SJSA1 (cell line): ENCODE measurements at regions not wholly inside any gene's neighbourhood (a gene's known extent, or its start where the extent isn't known, plus 50 kb on each side); places are given as distances from the start of the nearest gene placed in this dataset.

Experiments used
- DNase-seq, 2 experiments: peaks; one replicate each; pipeline ENCODE4 v3.0.0-alpha.2; 2015 to 2020; ENCODE audit warnings: low spot score in 2 of 2, low read depth in 1 of 2
- H3K27ac ChIP-seq: fragments of 250-450 bp; sonication (Bioruptor Pico); 2 replicates; pipeline ENCODE4 v1.5.1; 2020; ENCODE audit warnings: mild to moderate bottlenecking, moderate library complexity
- H3K27me3 ChIP-seq: fragments of 250-450 bp; sonication (Bioruptor Pico); replicated peaks from 2 replicates; pipeline ENCODE4 v1.5.1; 2020; ENCODE audit warnings: mild to moderate bottlenecking, moderate library complexity
- H3K36me3 ChIP-seq: fragments of 250-450 bp; sonication (Bioruptor Pico); 2 replicates; pipeline ENCODE4 v1.5.1; 2020; ENCODE audit warnings: mild to moderate bottlenecking
- H3K4me1 ChIP-seq: fragments of 250-450 bp; sonication (Bioruptor Pico); replicated peaks from 2 replicates; pipeline ENCODE4 v1.6.1; 2021; ENCODE audit warnings: mild to moderate bottlenecking
- H3K4me3 ChIP-seq: fragments of 250-450 bp; sonication (Bioruptor Pico); 2 replicates; pipeline ENCODE4 v1.5.1; 2020; ENCODE audit warnings: mild to moderate bottlenecking
- H3K9me3 ChIP-seq: fragments of 250-450 bp; sonication (Bioruptor Pico); replicated peaks from 2 replicates; pipeline ENCODE4 v1.5.1; 2020; ENCODE audit warnings: mild to moderate bottlenecking

GRCh38 chr1:87922885-87923284, 594.2 kb downstream of the LMO4 start:
- Histone ChIP-seq H3K27me3 (no peaks in the 10 kb centered on the region; the same call in 1 of the 2 replicates), H3K4me3 (no peak overlapping the region), H3K4me1 (no peaks in the 10 kb centered on the region), H3K36me3 (no peaks in the 10 kb centered on the region), H3K27ac (no peak overlapping the region), H3K9me3 (no peaks in the 10 kb centered on the region)
- no peak for DNase-seq

- H3K27ac ChIP-seq, result no peak overlapping the region
- H3K27me3 ChIP-seq, result no peaks in the 10 kb centered on the region; the same call in 1 of the 2 replicates
- no peak overlapping the region for H3K4me3 ChIP-seq
- no peaks in the 10 kb centered on the region for H3K4me1 ChIP-seq
- H3K36me3 ChIP-seq, result no peaks in the 10 kb centered on the region
- no peak for DNase-seq
- H3K9me3 ChIP-seq, result no peaks in the 10 kb centered on the region
Observed at GRCh38 chr1:87926131-87926830, 597.6 kb downstream of the LMO4 start.

GRCh38 chr1:87926921-87927320, 598.2 kb downstream of the LMO4 start:
- H3K4me3 ChIP-seq, result no peak overlapping the region
- no peaks in the 10 kb centered on the region; the same call in 1 of the 2 replicates for H3K27me3 ChIP-seq
- H3K27ac ChIP-seq, result no peak overlapping the region
- H3K4me1 ChIP-seq, result no peaks in the 10 kb centered on the region
- H3K9me3 ChIP-seq, result no peaks in the 10 kb centered on the region
- no peak for DNase-seq
- no peaks in the 10 kb centered on the region for H3K36me3 ChIP-seq

GRCh38 chr1:87927391-87928280, 599.0 kb downstream of the LMO4 start:
- no peak for DNase-seq
- Histone ChIP-seq H3K27me3 (no peaks in the 10 kb centered on the region; the same call in 1 of the 2 replicates), H3K4me1 (no peaks in the 10 kb centered on the region), H3K27ac (no peak overlapping the region), H3K9me3 (no peaks in the 10 kb centered on the region), H3K36me3 (no peaks in the 10 kb centered on the region), H3K4me3 (no peak overlapping the region)

DNA sequence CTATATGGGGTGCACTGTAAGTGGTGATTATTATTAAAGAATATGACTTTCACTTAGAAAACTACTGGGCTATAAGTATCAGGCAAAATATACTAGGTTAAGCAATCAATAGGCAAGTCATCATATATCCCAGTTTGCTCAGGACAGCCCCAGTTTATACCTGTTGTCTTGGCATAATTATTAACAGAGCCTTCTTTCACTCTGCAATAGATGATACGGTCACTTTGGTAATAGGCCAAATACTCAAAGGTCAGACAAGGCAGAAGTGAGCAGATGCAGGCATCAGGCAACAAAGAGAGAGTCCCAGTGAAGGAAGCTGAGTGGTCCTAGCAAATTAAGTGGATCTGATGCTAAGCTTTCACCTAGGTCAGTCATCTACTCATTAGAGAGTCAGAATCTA, 599.9 kb downstream of the LMO4 start:
- H3K9me3 ChIP-seq, result no peaks in the 10 kb centered on the region
- H3K36me3 ChIP-seq, result no peaks in the 10 kb centered on the region
- no peak overlapping the region for H3K4me3 ChIP-seq
- DNase-seq, result no peak
- H3K27ac ChIP-seq, result no peak overlapping the region
- no peaks in the 10 kb centered on the region for H3K27me3 ChIP-seq
- H3K4me1 ChIP-seq, result no peaks in the 10 kb centered on the region

DNA sequence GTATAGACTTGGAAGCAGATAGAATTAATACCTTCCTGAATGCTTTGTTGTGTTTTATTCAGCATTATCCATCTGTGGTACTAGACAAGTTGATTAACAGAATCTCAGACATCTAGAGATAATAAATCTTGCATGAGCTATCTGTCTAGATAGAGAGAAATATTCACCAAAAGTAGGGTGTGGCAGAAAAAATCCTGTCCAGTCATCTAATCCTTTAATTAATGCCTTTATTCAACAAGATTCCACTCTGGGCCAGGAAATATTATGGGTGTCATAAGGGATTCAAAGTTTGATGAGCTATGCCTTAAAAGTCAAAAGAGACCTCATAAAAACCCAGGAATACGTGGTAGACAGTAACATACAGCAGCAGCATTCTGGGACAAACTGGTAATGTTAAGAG, 601.2 kb downstream of the LMO4 start:
- Histone ChIP-seq H3K9me3 (no peaks in the 10 kb centered on the region), H3K27me3 (no peaks in the 10 kb centered on the region), H3K36me3 (no peaks in the 10 kb centered on the region), H3K4me3 (no peak overlapping the region), H3K27ac (no peak overlapping the region), H3K4me1 (no peaks in the 10 kb centered on the region)
- DNase-seq, result no peak

DNA sequence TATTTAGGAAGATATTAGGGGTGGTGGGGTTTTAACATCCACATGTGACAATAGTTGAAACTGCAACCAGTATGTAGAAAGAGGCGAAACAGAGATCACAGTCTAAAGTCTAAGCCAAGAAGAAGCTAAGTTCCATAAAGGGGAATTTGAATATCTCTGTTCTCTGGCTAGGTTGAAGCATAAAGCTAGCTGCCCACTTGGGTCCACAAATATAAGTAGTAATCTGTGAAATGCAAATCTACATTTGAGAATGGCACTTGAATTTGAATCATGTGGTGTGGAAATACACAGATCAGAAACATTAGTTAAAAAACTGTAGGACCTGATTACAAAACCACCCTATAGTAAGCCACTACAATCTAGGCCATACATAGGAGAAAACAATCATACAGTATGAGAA, 602.1 kb downstream of the LMO4 start:
- no peak overlapping the region for H3K27ac ChIP-seq
- H3K27me3 ChIP-seq, result no peaks in the 10 kb centered on the region

GRCh38 chr1:87933171-87933570, 604.5 kb downstream of the LMO4 start:
- H3K27me3 ChIP-seq, result no peaks in the 10 kb centered on the region
- H3K4me3 ChIP-seq, result no peak overlapping the region
- H3K36me3 ChIP-seq, result no peaks in the 10 kb centered on the region
- no peaks in the 10 kb centered on the region for H3K9me3 ChIP-seq
- no peaks in the 10 kb centered on the region for H3K4me1 ChIP-seq
- no peak overlapping the region for H3K27ac ChIP-seq
- no peak for DNase-seq

More for the DNA sequence above, 602.1 kb downstream of the LMO4 start:
- Histone ChIP-seq H3K36me3 (no peaks in the 10 kb centered on the region), H3K9me3 (no peaks in the 10 kb centered on the region), H3K4me3 (no peak overlapping the region), H3K4me1 (no peaks in the 10 kb centered on the region)
- DNase-seq, result no peak

DNA sequence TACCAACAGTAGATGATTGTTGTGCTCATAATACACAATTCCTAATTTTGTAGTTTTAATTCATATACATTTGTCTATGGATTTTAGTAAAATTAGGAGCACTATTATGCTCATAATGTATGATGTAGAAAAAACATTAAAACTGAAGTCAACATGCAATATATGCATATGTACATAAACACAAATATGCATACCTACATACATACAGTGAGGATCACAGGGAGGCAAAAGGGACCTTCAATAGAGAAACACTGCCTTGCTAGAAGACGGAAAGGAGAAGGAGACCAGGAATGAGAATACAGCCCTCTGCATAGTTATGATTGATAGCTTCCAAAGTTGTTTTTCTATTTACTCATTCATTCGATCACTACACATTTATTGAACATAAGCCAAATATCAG, 606.5 kb downstream of the LMO4 start:
- H3K27ac ChIP-seq, result no peak overlapping the region
- no peaks in the 10 kb centered on the region for H3K4me1 ChIP-seq
- no peaks in the 10 kb centered on the region for H3K9me3 ChIP-seq
- H3K4me3 ChIP-seq, result no peak overlapping the region
- no peaks in the 10 kb centered on the region for H3K36me3 ChIP-seq
- DNase-seq, result no peak
- no peaks in the 10 kb centered on the region for H3K27me3 ChIP-seq

GRCh38 chr1:87937831-87938395, 609.2 kb downstream of the LMO4 start:
- H3K27ac ChIP-seq, result no peak overlapping the region
- no peaks in the 10 kb centered on the region for H3K27me3 ChIP-seq
- DNase-seq, result no peak
- H3K4me3 ChIP-seq, result no peak overlapping the region
- no peaks in the 10 kb centered on the region for H3K36me3 ChIP-seq
- no peaks in the 10 kb centered on the region for H3K4me1 ChIP-seq
- no peaks in the 10 kb centered on the region for H3K9me3 ChIP-seq

GRCh38 chr1:87938631-87939030, 610.0 kb downstream of the LMO4 start:
- H3K27me3 ChIP-seq, result no peaks in the 10 kb centered on the region
- H3K4me1 ChIP-seq, result no peaks in the 10 kb centered on the region
- no peaks in the 10 kb centered on the region for H3K9me3 ChIP-seq
- H3K36me3 ChIP-seq, result no peaks in the 10 kb centered on the region
- no peak overlapping the region for H3K4me3 ChIP-seq
- DNase-seq, result no peak
- no peak overlapping the region for H3K27ac ChIP-seq

- H3K27ac ChIP-seq, result no peak overlapping the region
- no peak overlapping the region for H3K4me3 ChIP-seq
- H3K36me3 ChIP-seq, result no peaks in the 10 kb centered on the region
- H3K27me3 ChIP-seq, result no peaks in the 10 kb centered on the region
- no peak for DNase-seq
- H3K9me3 ChIP-seq, result no peaks in the 10 kb centered on the region
- H3K4me1 ChIP-seq, result no peaks in the 10 kb centered on the region
Observed at GRCh38 chr1:87939444-87939843, 610.8 kb downstream of the LMO4 start.

DNA sequence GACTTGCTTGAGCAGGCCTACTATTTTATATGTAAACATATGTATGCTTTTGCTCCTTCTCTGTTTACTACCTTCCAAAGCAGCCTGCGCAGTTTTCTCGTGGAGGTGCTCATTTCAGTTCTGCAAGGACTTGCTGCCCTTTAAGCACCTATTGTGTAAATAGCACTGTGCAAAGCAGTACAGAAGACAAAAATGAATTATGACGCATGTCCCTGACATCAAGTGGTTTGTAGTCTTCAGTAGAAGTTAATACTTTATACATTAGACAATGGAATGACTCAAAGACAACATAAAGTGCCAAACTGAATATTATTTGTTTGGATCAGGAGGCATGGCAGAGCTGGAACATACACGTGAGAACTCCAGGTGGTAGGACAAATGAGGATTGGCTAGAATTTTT, 611.7 kb downstream of the LMO4 start:
- no peak overlapping the region for H3K4me3 ChIP-seq
- no peaks in the 10 kb centered on the region for H3K36me3 ChIP-seq
- no peaks in the 10 kb centered on the region for H3K27me3 ChIP-seq
- no peak overlapping the region for H3K27ac ChIP-seq
- no peak for DNase-seq
- H3K9me3 ChIP-seq, result no peaks in the 10 kb centered on the region
- no peaks in the 10 kb centered on the region for H3K4me1 ChIP-seq

DNA sequence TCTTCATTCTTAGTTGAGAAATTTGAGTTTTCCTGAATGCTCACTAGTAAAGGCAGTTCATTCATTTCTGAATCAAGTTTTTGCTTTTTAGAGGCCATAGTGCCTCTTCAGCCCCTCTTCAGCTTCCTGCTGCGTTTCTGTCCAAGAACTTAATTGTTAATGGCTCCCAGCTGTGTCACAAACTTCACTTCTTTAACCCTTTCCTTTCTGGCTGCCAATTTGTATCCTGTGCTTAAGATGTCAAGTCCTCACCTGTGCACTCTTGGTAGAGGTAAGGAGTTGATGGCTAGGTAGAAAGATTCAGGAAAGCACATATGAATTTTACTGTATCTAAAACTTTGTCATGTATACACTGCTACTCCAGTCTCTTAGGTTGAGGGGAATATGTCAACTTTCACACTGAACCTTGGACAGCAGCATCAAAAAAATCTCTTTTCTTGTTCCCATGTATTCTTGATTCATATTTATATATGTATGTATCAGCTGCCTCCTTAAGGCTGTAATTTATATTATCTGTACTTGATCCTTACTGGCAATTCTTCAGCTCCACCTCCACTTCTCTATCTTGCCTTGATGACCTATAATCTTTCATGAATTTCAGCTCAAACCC, 612.8 kb downstream of the LMO4 start:
- H3K27ac ChIP-seq, result no peak overlapping the region
- no peak overlapping the region for H3K4me3 ChIP-seq
- no peaks in the 10 kb centered on the region for H3K36me3 ChIP-seq
- H3K4me1 ChIP-seq, result no peaks in the 10 kb centered on the region
- H3K27me3 ChIP-seq, result no peaks in the 10 kb centered on the region
- no peaks in the 10 kb centered on the region for H3K9me3 ChIP-seq
- DNase-seq, result no peak
